ENCODE measurements at regions not wholly inside any gene's neighbourhood (a gene's known extent, or its start where the extent isn't known, plus 50 kb on each side); places are given as distances from the start of the nearest gene placed in this dataset.

DNA sequence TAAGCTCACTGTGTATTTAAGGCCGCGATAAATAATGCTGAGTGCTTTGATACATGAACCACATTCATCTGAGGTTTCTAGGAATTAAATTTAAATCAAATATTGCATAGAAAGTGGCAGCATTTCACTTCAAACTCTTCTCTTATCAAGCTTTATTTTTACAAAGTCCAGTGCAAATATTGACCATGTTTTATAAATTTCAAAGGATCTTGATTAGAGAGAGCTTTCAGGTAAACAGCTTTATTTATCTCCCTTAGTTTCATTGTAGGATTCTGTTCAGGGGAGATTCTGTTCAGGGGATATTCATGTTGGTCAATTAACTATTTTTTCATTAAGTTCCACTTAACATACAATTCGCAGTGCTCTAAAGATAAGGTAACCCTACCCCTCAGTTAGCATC lies 249.7 kb upstream of the IRS2 start:
- TF ChIP-seq, protein P1, sequence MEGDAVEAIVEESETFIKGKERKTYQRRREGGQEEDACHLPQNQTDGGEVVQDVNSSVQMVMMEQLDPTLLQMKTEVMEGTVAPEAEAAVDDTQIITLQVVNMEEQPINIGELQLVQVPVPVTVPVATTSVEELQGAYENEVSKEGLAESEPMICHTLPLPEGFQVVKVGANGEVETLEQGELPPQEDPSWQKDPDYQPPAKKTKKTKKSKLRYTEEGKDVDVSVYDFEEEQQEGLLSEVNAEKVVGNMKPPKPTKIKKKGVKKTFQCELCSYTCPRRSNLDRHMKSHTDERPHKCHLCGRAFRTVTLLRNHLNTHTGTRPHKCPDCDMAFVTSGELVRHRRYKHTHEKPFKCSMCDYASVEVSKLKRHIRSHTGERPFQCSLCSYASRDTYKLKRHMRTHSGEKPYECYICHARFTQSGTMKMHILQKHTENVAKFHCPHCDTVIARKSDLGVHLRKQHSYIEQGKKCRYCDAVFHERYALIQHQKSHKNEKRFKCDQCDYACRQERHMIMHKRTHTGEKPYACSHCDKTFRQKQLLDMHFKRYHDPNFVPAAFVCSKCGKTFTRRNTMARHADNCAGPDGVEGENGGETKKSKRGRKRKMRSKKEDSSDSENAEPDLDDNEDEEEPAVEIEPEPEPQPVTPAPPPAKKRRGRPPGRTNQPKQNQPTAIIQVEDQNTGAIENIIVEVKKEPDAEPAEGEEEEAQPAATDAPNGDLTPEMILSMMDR (IDR thresholded peaks at IDR 0.05): no peak
- no peak for TF ChIP-seq POLR2A (IDR thresholded peaks at IDR 0.05)
